ENCODE measurements at regions not wholly inside any gene's neighbourhood (a gene's known extent, or its start where the extent isn't known, plus 50 kb on each side); places are given as distances from the start of the nearest gene placed in this dataset.

- Histone ChIP-seq H3K9me3 (ENCODE audit: control extremely low read depth in 1 of 5, control insufficient read depth in 4 of 5, insufficient read depth in 2 of 5, low read depth in 1 of 5, low read length in 4 of 5) (peaks cover 0 to 2% (median 0%) of the 10 kb centered on the region in 5 experiments), H3K27ac (ENCODE audit: insufficient read depth in 1 of 2, low read depth in 1 of 2, low read length in 2 of 2, poor library complexity in 1 of 2, severe bottlenecking in 2 of 2) (no peak overlapping the region), H3K4me3 (ENCODE audit: control insufficient read depth in 1 of 7, extremely low read depth in 1 of 7, insufficient read depth in 4 of 7, low read depth in 2 of 7, low read length in 6 of 7) (no peak overlapping the region), H3K27me3 (replicated peaks in 2 of 5; ENCODE audit: control insufficient read depth in 4 of 5, insufficient read depth in 5 of 5, low read length in 4 of 5) (no peaks in the 10 kb centered on the region), H3K36me3 (ENCODE audit: control insufficient read depth in 4 of 4, insufficient read depth in 4 of 4, low read length in 3 of 4) (no peaks in the 10 kb centered on the region), H3K4me1 (ENCODE audit: control extremely low read depth in 1 of 4, control insufficient read depth in 4 of 4, insufficient read depth in 4 of 4, low read length in 3 of 4) (peaks cover 3 to 10% (median 5%) of the 10 kb centered on the region in 4 experiments)
- ChIA-PET POLR2A (no interaction called here), CTCF (no interaction called here)
- 93% methylated on average over 1 of the region's 3 CpGs for WGBS (ENCODE audit: insufficient coverage)
- no peak for DNase-seq
Observed at GRCh38 chr10:36638462-36639155, 486.8 kb upstream of the ANKRD30A start.

- Histone ChIP-seq H3K27ac (ENCODE audit: insufficient read depth in 1 of 2, low read depth in 1 of 2, low read length in 2 of 2, poor library complexity in 1 of 2, severe bottlenecking in 2 of 2) (no peak overlapping the region), H3K4me1 (ENCODE audit: control extremely low read depth in 1 of 4, control insufficient read depth in 4 of 4, insufficient read depth in 4 of 4, low read length in 3 of 4) (peaks cover 3 to 10% (median 5%) of the 10 kb centered on the region in 4 experiments), H3K9me3 (ENCODE audit: control extremely low read depth in 1 of 5, control insufficient read depth in 4 of 5, insufficient read depth in 2 of 5, low read depth in 1 of 5, low read length in 4 of 5) (peaks cover 0 to 2% (median 2%) of the 10 kb centered on the region in 5 experiments), H3K27me3 (replicated peaks in 2 of 5; ENCODE audit: control insufficient read depth in 4 of 5, insufficient read depth in 5 of 5, low read length in 4 of 5) (no peaks in the 10 kb centered on the region), H3K4me3 (ENCODE audit: control insufficient read depth in 1 of 7, extremely low read depth in 1 of 7, insufficient read depth in 4 of 7, low read depth in 2 of 7, low read length in 6 of 7) (no peak overlapping the region), H3K36me3 (ENCODE audit: control insufficient read depth in 4 of 4, insufficient read depth in 4 of 4, low read length in 3 of 4) (no peaks in the 10 kb centered on the region)
- POLR2A ChIA-PET = no interaction called here
- DNase-seq = no peak
- WGBS (ENCODE audit: insufficient coverage) = 100% methylated on average over 1 of the region's 2 CpGs
- CTCF ChIA-PET = no interaction called here
Observed at GRCh38 chr10:36636879-36637278, 488.5 kb upstream of the ANKRD30A start.

GRCh38 chr10:36636285-36636839 lies 489.0 kb upstream of the ANKRD30A start:
- WGBS (ENCODE audit: insufficient coverage) = no CpG with 5 or more reads among the region's 1 CpG
- H3K4me1 ChIP-seq (ENCODE audit: control extremely low read depth in 1 of 4, control insufficient read depth in 4 of 4, insufficient read depth in 4 of 4, low read length in 3 of 4) = peaks cover 3 to 10% (median 5%) of the 10 kb centered on the region in 4 experiments
- H3K36me3 ChIP-seq (ENCODE audit: control insufficient read depth in 4 of 4, insufficient read depth in 4 of 4, low read length in 3 of 4) = no peaks in the 10 kb centered on the region
- H3K4me3 ChIP-seq (ENCODE audit: control insufficient read depth in 1 of 7, extremely low read depth in 1 of 7, insufficient read depth in 4 of 7, low read depth in 2 of 7, low read length in 6 of 7) = no peak overlapping the region
- H3K9me3 ChIP-seq (ENCODE audit: control extremely low read depth in 1 of 5, control insufficient read depth in 4 of 5, insufficient read depth in 2 of 5, low read depth in 1 of 5, low read length in 4 of 5) = peaks cover 0 to 2% (median 2%) of the 10 kb centered on the region in 5 experiments
- ChIA-PET POLR2A (no interaction called here), CTCF (no interaction called here)
- no peaks in the 10 kb centered on the region for H3K27me3 ChIP-seq (replicated peaks in 2 of 5; ENCODE audit: control insufficient read depth in 4 of 5, insufficient read depth in 5 of 5, low read length in 4 of 5)
- no peak for DNase-seq
- H3K27ac ChIP-seq (ENCODE audit: insufficient read depth in 1 of 2, low read depth in 1 of 2, low read length in 2 of 2, poor library complexity in 1 of 2, severe bottlenecking in 2 of 2) = no peak overlapping the region

DNA sequence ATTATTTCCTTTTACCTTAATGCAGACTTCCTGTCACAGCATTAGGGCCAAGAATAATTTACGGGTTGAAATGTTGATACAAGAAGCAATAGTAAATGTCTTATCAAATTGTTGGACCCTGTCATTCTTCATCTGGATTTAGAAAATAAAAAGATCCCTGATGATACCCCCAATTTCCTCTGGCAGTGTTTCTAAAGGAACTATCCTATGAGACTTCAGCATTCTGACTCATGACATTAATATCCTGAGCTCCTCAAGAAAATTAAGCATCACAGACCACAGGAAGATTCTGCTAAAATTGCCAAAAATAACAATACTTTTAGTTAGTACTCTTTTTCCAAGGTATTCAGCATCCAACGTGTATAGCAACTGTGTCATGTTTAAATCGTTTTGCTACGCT lies 490.5 kb upstream of the ANKRD30A start:
- DNase-seq = peak in 1 of 3 donors; percentile 0
- POLR2A ChIA-PET = no interaction called here
- peaks cover 3 to 10% (median 5%) of the 10 kb centered on the region in 4 experiments for H3K4me1 ChIP-seq (ENCODE audit: control extremely low read depth in 1 of 4, control insufficient read depth in 4 of 4, insufficient read depth in 4 of 4, low read length in 3 of 4)
- WGBS (ENCODE audit: insufficient coverage) = no CpG with 5 or more reads among the region's 4 CpGs
- no peak overlapping the region for H3K4me3 ChIP-seq (ENCODE audit: control insufficient read depth in 1 of 7, extremely low read depth in 1 of 7, insufficient read depth in 4 of 7, low read depth in 2 of 7, low read length in 6 of 7)
- H3K9me3 ChIP-seq (ENCODE audit: control extremely low read depth in 1 of 5, control insufficient read depth in 4 of 5, insufficient read depth in 2 of 5, low read depth in 1 of 5, low read length in 4 of 5) = peaks cover 0 to 2% (median 2%) of the 10 kb centered on the region in 5 experiments
- H3K27me3 ChIP-seq (replicated peaks in 2 of 5; ENCODE audit: control insufficient read depth in 4 of 5, insufficient read depth in 5 of 5, low read length in 4 of 5) = no peaks in the 10 kb centered on the region
- no peaks in the 10 kb centered on the region for H3K36me3 ChIP-seq (ENCODE audit: control insufficient read depth in 4 of 4, insufficient read depth in 4 of 4, low read length in 3 of 4)
- CTCF ChIA-PET = no interaction called here
- no peak overlapping the region for H3K27ac ChIP-seq (ENCODE audit: insufficient read depth in 1 of 2, low read depth in 1 of 2, low read length in 2 of 2, poor library complexity in 1 of 2, severe bottlenecking in 2 of 2)

GRCh38 chr10:36630267-36630666 lies 495.1 kb upstream of the ANKRD30A start:
- Histone ChIP-seq H3K4me1 (ENCODE audit: control extremely low read depth in 1 of 4, control insufficient read depth in 4 of 4, insufficient read depth in 4 of 4, low read length in 3 of 4) (peaks cover 2 to 10% (median 4%) of the 10 kb centered on the region in 4 experiments), H3K4me3 (ENCODE audit: control insufficient read depth in 1 of 7, extremely low read depth in 1 of 7, insufficient read depth in 4 of 7, low read depth in 2 of 7, low read length in 6 of 7) (no peak overlapping the region), H3K27me3 (replicated peaks in 2 of 5; ENCODE audit: control insufficient read depth in 4 of 5, insufficient read depth in 5 of 5, low read length in 4 of 5) (no peaks in the 10 kb centered on the region), H3K9me3 (ENCODE audit: control extremely low read depth in 1 of 5, control insufficient read depth in 4 of 5, insufficient read depth in 2 of 5, low read depth in 1 of 5, low read length in 4 of 5) (peaks cover 0 to 2% (median 0%) of the 10 kb centered on the region in 5 experiments), H3K36me3 (ENCODE audit: control insufficient read depth in 4 of 4, insufficient read depth in 4 of 4, low read length in 3 of 4) (no peaks in the 10 kb centered on the region), H3K27ac (ENCODE audit: insufficient read depth in 1 of 2, low read depth in 1 of 2, low read length in 2 of 2, poor library complexity in 1 of 2, severe bottlenecking in 2 of 2) (no peak overlapping the region)
- 100% methylated on average over 1 of the region's 3 CpGs for WGBS (ENCODE audit: insufficient coverage)
- POLR2A ChIA-PET = no interaction called here
- no peak for DNase-seq
- CTCF ChIA-PET = no interaction called here

DNA sequence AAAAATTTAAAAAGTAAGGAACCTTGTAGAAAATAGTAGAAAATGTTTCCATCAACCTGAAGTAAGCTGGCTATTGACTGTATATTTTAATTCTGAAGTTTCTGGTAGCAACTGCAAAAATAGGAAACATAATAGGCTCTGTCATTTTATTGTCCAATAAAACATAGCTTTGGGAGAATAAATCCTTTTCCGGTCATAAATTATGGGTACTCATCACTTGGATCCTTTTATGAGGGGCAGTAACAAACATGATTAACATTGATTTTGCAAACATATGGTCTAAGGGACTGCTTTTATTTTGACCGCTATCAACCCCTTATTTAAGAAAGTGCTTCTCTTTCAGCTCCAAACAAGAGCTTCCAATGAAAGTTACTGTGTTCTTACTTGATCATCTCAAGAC lies 495.9 kb upstream of the ANKRD30A start:
- peaks cover 0 to 4% (median 0%) of the 10 kb centered on the region in 4 experiments for H3K4me1 ChIP-seq (ENCODE audit: control extremely low read depth in 1 of 4, control insufficient read depth in 4 of 4, insufficient read depth in 4 of 4, low read length in 3 of 4)
- ChIA-PET CTCF (no interaction called here), POLR2A (no interaction called here)
- WGBS (ENCODE audit: insufficient coverage) = 100% methylated on average over 2 of the region's 2 CpGs
- no peak overlapping the region for H3K4me3 ChIP-seq (ENCODE audit: control insufficient read depth in 1 of 7, extremely low read depth in 1 of 7, insufficient read depth in 4 of 7, low read depth in 2 of 7, low read length in 6 of 7)
- H3K27me3 ChIP-seq (replicated peaks in 2 of 5; ENCODE audit: control insufficient read depth in 4 of 5, insufficient read depth in 5 of 5, low read length in 4 of 5) = no peaks in the 10 kb centered on the region
- DNase-seq = no peak
- H3K36me3 ChIP-seq (ENCODE audit: control insufficient read depth in 4 of 4, insufficient read depth in 4 of 4, low read length in 3 of 4) = no peaks in the 10 kb centered on the region
- H3K27ac ChIP-seq (ENCODE audit: insufficient read depth in 1 of 2, low read depth in 1 of 2, low read length in 2 of 2, poor library complexity in 1 of 2, severe bottlenecking in 2 of 2) = no peak overlapping the region
- peaks cover 0 to 2% (median 0%) of the 10 kb centered on the region in 5 experiments for H3K9me3 ChIP-seq (ENCODE audit: control extremely low read depth in 1 of 5, control insufficient read depth in 4 of 5, insufficient read depth in 2 of 5, low read depth in 1 of 5, low read length in 4 of 5)

GRCh38 chr10:36624551-36625100 lies 500.8 kb upstream of the ANKRD30A start:
- ChIA-PET CTCF (no interaction called here), POLR2A (no interaction called here)
- H3K4me3 ChIP-seq (ENCODE audit: control insufficient read depth in 1 of 7, extremely low read depth in 1 of 7, insufficient read depth in 4 of 7, low read depth in 2 of 7, low read length in 6 of 7) = no peak overlapping the region
- no peaks in the 10 kb centered on the region for H3K27me3 ChIP-seq (replicated peaks in 2 of 5; ENCODE audit: control insufficient read depth in 4 of 5, insufficient read depth in 5 of 5, low read length in 4 of 5)
- no peak for DNase-seq
- WGBS (ENCODE audit: insufficient coverage) = no CpG with 5 or more reads among the region's 3 CpGs
- H3K27ac ChIP-seq (ENCODE audit: insufficient read depth in 1 of 2, low read depth in 1 of 2, low read length in 2 of 2, poor library complexity in 1 of 2, severe bottlenecking in 2 of 2) = no peak overlapping the region
- peaks cover 0 to 2% (median 0%) of the 10 kb centered on the region in 5 experiments for H3K9me3 ChIP-seq (ENCODE audit: control extremely low read depth in 1 of 5, control insufficient read depth in 4 of 5, insufficient read depth in 2 of 5, low read depth in 1 of 5, low read length in 4 of 5)
- no peaks in the 10 kb centered on the region for H3K36me3 ChIP-seq (ENCODE audit: control insufficient read depth in 4 of 4, insufficient read depth in 4 of 4, low read length in 3 of 4)
- no peaks in the 10 kb centered on the region for H3K4me1 ChIP-seq (ENCODE audit: control extremely low read depth in 1 of 4, control insufficient read depth in 4 of 4, insufficient read depth in 4 of 4, low read length in 3 of 4)
